NCI-H82 (cell line): ENCODE measurements at regions not wholly inside any gene's neighbourhood (a gene's known extent, or its start where the extent isn't known, plus 50 kb on each side); places are given as distances from the start of the nearest gene placed in this dataset.

Experiments
- DNase-seq: peaks from one replicate; lab custom pipeline; 2025; lab: John Stamatoyannopoulos, UW

DNA sequence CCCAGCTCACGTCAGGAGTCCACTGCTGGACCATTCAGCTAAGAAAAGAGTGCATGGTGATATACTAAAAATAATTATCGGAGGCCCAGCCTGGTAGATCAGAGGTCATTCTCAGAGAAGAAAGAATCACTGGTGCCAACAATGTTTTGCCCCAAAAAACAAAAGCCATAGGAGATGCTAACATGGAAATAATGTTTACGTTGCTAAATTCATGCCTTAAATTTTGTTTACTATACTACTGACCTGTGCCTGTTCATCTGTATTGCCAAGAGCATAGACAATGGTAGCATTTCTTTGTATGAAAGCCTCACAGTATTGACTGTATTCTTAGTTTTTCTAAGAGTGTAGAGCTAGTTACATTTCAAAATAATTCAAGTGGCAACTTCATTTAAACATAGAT, 138.1 kb upstream of the GPR149 start:
- no peak for DNase-seq

DNA sequence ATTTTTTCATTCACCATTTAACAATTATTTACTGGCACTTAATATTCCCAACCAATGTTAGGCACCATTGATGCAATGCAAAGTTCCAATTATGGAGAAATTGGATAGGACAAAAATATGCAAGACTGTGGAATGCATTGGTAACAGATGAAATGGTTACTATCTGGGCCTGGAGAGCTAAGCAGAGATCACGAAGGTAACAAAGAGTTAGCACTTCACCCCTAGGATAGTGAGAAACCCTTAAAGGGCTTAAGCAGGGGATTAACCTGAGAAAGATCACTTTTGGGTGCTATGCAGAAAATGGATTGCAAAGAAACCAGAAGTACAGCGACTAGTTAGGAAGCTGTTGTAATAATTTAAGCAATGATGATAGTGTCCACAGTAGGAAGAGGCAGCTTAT, 129.6 kb upstream of the GPR149 start:
- peak; percentile 21 for DNase-seq

DNA sequence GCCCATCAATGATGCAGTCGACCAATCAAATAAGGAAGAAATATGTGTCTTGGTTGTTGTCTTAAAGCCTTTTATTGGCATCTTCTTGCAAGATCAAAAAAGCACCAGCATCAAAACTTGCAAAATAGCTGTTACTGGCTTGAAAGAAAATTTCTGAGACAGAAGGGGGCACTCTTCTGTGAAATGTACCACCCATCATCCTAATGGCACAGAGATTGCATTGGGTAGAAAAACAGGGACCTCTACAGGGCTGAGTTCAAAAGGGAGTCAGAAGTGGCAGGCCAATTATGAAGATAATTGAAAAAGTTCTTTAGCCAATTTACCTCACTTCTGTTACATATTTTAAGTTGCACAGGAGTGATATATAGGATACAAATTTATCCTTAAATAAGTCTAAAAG, 122.3 kb upstream of the GPR149 start:
- peak; percentile 48 for DNase-seq

DNA sequence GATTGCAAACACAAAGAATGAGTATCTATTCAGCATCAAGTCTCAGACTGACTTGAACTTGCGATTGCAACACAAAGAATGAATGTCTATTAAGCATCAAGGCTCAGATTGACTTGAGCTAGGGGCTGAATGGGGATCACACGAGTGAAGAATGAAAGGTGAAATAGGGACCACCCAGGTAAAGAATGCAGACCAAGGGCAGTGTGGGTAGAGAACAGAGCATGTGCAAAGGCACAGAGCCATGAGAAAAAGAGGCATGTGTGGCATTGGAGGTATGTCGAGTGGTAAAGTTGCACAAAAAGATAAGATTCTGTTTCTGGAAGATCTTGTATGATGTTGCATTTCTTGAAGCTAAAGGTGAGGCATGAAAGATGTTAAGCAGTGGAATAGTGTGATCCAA, 119.4 kb upstream of the GPR149 start:
- DNase-seq, result no peak

DNA sequence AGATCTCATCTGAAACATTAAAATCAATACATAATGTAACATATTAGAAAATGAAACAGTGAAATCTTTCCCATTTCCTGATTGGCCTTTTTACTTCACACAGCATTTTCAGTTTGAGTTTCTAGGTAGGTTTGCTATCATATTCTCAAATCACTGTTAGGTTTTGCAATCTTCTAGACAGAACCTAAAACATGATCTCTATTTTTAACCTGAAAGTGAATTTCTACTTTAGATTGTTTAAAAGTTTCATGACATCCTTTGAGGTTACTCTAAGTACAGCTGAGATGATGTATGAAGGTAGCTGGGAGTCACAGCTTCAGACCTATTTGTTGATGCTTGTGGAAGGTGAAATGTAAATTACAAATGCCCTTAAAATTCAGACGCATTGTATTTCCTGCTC, 118.4 kb upstream of the GPR149 start:
- DNase-seq, result no peak

DNA sequence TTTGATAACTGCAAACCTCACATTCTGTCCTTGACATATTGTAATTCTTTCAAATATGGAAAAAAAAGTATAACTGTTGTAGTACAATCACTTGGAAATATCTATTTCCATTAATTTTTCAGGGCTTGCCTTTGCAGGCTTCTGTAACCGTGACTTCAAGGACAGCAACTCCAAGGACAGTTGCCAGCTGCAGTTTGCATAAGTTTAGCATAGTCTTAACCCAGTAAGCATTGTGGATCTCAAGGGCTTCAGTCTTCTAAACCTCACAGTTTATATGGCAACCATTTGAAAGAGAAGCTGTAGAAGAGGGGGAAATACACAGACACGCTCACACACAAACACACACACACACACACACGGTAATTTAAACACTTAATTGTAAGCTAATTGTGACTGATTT, 112.8 kb upstream of the GPR149 start:
- no peak for DNase-seq

DNA sequence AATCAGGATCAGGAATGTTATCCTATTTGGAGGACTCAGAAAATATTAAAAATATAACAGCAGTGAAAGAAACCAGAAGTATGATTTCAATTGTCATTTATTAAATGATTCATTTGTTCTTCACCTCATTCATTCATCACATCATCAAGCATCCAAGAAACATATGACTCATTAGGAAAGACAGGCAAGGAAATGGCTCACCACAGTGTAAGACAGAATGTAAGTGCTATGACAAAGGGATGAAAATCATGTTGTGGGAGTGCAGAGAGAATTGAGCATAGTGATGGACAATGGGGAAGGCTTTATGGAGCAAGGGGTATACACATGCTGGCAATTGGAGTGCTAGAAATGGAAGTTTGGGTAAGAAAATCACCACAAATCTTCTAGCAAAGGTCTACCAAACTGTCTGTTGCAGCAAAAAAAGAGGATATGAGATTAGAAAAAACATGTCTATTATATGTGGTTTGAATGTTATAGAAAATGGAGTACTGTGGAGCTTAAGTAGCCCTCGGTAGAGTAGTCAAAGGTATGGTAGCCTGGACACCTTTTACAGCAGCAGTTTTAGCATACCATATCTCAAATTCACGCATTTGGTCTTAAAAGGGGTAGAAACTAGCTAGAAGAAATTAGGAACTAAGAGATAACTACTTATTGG, 111.1 kb upstream of the GPR149 start:
- no peak for DNase-seq

DNA sequence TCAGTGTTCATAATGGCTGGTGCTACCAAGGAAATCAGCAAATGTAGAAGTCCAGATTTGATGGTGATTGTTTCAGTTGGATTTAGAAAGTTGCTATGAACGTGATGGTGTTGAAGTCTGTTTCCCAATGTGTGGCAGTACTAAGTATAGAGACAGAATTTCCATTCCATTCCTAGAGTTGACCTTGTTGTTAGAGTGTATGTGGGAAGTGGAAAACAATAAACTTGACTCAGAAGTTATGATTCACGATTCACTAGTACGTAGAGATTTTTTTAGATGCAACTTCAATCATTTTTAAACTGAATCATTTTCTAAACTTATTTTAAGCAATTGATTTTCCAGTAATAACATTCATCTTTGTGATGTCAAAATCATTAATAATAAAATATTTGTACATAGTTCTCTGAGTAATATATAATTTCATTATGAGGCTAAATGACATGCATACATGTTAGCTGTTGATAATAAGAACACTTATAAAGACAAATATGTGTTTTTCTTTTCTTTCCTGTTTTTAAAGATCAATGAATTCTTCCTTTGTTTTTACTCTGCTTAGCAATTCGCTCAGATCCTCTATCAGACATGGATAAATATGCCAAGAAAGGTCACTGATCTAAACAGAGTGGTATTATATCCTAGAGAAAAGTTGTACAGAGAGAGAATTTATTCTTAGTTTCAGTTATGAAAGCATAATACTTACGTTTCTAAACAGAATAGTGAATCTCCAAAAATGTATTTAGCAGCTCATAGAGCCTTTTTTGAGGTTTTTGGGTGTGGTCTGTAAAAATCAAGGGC, 108.8 kb upstream of the GPR149 start:
- DNase-seq, result no peak

DNA sequence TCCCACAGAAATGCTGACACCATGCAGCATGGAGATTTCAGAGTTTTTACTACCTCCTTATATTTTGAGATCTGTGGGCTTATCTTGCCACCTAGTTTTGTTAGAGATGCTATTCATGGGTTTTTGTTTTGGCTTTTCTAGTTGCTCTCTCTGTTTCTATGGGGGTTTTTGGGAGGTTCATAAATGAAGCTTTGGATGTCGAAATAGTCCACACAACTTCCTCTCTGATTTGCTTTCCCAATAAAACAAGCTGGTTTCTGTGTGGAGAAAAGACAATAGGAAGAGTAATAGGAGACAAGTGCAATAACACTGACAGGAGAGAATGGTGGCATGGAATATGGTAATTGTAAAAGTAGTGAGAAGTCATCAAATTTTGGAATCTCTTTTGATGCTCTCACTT, 106.8 kb upstream of the GPR149 start:
- DNase-seq, result no peak

DNA sequence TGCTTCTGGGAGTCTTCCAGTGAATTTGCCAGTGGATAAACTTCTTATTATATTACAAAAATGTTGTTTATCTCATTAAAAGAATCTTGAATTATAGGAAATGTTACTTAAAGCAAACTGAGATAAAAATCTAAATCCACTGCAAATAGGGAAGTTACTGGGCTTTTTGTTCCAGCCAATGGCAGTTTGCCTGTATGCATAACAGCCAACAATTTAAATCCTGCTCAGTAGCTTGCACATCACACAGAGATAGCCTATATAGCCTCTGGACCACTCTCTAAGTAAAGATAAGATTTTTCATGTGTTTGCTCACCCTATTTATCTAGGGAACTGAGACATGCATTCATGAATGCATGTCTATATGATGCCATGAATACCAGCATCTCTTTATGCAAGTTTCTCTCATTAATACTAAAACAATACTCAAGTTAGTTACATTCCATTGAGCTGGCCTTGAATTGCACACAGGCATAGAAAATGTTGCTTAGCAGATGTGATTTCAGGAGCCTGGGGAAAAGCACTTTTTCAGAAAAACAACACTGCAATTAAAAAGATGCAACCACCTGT, 92.1 kb upstream of the GPR149 start:
- DNase-seq, result no peak

DNA sequence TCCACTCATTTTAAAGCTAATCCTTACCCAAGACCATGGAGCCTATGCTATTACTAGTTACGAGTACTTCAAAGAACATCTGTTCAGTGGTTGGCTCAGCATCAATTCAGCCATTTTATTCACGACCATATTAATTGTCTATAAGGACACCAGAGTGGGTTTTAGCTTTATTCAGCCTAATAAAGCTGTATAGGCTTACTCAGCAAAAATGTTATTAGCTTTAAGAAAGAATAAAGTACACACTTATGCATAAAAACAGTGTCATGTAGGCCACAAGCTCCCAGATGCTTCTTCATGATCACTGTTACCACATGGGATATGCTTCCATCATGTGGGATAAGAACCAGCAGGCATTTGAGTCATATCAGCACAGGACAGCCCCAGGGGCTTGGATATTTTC, 87.4 kb upstream of the GPR149 start:
- DNase-seq, result no peak

DNA sequence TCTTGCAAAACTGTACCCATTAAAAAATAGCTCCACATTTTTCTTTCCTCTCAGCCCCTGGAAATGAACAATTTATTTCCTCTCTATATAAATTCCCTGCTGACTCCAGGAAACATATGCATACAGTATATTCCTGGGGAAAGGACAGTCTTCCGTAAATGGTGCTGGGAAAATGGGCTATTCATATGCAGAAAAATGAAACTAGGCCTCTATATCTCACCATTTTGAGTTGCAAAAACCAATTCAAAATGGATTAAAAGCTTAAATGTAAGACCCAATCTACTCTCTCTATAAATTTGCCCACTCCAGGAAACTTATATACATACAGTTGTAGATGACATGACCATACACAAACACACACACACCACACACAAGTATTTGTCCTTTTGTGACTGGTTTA, 85.9 kb upstream of the GPR149 start:
- DNase-seq, result no peak

DNA sequence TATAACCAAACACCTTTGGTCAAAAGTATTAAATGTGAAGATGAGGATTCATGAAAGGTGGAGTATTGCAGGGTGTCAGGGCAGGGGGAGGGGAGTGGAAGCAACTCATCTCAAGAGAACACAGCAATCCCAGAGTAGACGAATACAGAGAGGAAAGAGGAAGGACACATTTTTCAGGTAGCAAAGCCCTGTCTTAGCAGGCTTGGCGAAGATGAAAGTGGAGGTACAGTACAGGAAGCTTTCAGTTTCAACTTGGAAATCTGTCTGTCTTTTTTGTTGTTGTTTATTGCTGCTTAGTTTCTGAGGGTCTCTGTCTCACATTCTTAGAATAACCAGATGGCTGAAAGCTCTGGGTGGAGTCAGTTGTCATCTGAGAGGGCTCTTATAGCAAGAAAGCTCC, 80.8 kb upstream of the GPR149 start:
- no peak for DNase-seq

DNA sequence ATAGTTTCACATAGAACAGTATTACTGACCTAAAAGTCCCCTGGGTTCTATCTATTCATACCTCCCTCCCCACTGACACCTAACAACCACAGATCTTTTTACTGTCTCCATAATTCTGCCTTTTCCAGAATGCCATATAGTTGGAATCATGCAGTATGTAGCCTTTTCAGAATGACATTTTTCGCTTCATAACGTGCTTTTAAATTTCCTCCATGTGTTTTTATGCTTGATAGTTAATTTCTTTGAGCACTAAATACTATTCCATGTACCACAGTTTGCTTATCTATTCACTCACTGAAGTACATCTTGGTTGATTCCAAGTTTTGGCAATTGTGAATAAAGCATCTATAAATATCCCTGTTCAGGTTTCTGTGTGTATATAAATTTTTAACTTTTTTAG, 77.7 kb upstream of the GPR149 start:
- no peak for DNase-seq

DNA sequence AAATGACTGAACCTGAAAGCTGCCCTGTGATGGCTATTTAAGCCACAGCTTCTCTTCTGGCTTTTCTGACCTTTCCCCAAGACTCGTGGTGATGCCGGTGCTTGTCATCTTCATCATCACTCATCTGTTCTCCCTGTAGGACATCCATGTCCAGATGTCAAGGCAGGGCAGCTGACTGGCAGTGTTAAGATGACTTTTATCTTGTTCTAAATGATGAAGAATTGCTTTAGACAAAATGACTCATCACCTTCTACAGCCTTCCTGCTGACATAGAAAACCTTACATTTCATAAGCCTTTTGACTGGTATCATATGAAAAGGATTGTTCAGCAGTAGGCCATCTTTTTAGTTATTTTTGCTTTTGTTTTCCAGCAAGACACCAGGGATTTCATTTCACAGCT, 67.0 kb upstream of the GPR149 start:
- DNase-seq, result no peak

DNA sequence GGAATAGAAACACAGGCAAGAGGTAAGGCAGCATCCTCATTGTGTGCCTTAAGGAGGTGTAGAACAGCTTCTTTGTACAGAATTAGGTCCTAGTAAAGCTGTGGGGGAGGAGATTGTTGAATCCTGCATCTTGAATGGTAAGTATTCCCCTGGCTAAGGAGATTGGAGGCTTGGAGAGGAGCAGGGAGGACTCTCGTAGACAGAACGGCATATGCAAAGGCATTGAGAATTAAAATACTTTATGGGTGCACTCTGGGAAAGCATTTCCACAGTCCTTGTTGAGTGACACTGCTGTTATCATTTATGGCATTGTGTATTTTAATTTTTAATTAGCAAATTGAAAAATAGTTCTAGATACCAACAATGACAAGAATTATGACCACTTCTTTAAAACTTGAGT, 66.5 kb upstream of the GPR149 start:
- no peak for DNase-seq

DNA sequence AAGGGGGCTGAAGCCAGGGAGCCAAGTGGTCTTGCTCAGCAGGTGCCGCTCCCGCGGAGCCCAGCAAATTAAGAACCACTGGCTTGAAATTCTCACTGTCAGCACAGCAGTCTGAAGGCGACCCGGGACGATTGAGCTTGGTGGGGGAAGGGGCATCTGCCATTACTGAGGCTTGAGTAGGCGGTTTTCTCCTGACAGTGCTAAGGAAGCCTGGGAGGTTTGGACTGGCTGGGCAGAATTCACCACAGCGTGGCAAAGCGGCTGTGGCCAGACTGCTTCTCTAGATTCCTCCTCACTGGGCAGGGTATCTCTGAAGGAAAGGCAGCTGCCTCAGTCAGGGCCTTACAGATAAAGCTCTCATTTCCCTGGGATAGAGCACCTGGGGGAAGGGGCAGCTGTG, 57.0 kb upstream of the GPR149 start:
- DNase-seq, result no peak

DNA sequence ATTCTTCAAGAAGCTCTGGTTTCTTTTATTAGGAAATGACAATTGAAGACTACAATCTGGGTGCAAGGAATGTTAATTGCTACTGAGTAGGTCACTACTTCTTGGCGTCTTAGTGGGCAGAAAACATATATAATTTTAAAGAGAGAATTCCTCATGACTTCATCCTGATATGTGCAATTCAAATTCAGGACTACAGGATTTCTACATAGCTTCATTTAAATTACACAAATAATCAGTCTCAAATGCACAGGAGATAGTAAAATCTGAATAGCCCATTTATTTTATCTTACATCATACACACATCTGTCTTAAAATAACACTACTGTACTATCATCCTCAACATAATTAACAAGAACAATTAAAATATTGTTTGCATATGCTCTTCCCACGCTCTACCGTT, 52.5 kb upstream of the GPR149 start:
- no peak for DNase-seq

DNA sequence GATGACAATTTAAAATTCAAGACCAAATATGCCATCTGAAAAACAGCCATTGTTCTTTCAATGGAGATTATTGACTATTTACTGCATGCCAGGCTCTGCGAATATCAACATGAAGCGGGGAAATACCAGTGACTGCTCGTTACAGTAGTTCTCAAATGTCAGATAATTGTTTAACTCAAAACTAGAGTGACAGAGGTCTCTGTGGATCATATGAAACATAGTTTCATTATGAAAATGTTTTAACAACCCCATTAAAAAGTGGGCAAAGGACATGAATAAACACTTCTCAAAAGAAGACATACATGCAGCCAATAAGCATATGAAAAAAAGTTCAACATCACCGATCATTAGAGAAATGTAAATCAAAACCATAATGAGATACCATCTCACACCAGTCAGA, 50.0 kb upstream of the GPR149 start:
- DNase-seq, result no peak
